Adrenal gland (tissue), 9 donors: ENCODE measurements at regions not wholly inside any gene's neighbourhood (a gene's known extent, or its start where the extent isn't known, plus 50 kb on each side); places are given as distances from the start of the nearest gene placed in this dataset.

Source experiments
- DNase-seq, 7 donors: peaks; one replicate each; pipeline ENCODE4 v3.0.0-alpha.2; 2019 to 2020
- H3K27ac ChIP-seq, 5 donors: fragments of 200-600 bp; sonication (generic) in 4 of 5; 1 replicate in 3 of 5; 2 replicates in 2 of 5; pipeline versions ENCODE4 v1.5.1 to v1.8.0; 2016 to 2020; ENCODE audit warnings: mild to moderate bottlenecking in 1 of 5
- H3K27me3 ChIP-seq: fragments of 200-600 bp; 2 replicates; pipeline ENCODE4 v1.8.0; 2021
- H3K36me3 ChIP-seq, 2 donors: fragments of 200-600 bp; replicated peaks in 1 of 2; 1 replicate in 1 of 2; 2 replicates in 1 of 2; pipeline versions ENCODE4 v1.5.1 to v1.8.0; 2018 to 2022
- H3K4me1 ChIP-seq, 2 donors: fragments of 200-600 bp; replicated peaks in 1 of 2; 1 replicate in 1 of 2; 2 replicates in 1 of 2; pipeline versions ENCODE4 v1.5.1 to v1.8.0; 2018 to 2021
- H3K4me3 ChIP-seq, 4 donors: fragments of 200-600 bp; sonication (generic) in 3 of 4; one replicate each; pipeline ENCODE4 v1.5.1; 2016 to 2018
- H3K9me3 ChIP-seq, 3 donors: fragments of 200-600 bp; sonication (generic) in 1 of 3; replicated peaks in 1 of 3; 1 replicate in 2 of 3; 2 replicates in 1 of 3; pipeline versions ENCODE4 v1.5.1 to v1.8.0; 2016 to 2021
- POLR2A ChIP-seq, 2 donors: fragments of 450-650 bp; IDR thresholded peaks; one replicate each; pipeline ENCODE4 v1.6.1; 2017; ENCODE audit warnings: antibody characterized with exemption in 2 of 2, mild to moderate bottlenecking in 2 of 2, moderate library complexity in 1 of 2
- WGBS, 4 donors: extraction: QIAGEN DNeasy Blood & Tissue Kit in 2 of 4; methylation state at CpG; one replicate each; pipeline versions ENCODE4 v1.1.5 to v1.1.7; 2013 to 2017; 5-methylcytosine and 5-hydroxymethylcytosine counted together
- intact Hi-C, 2 donors: fragments of 100-400 bp; cut with DNase I; formaldehyde crosslinking; loops; one replicate each; pipeline versions ENCODE4 v1.14.1 to v1.15.0; 2022 to 2023
- TF ChIP-seq, protein P1 (sequence below), 6 experiments: fragments of 450-650 bp in 4 of 6; fragments of 200-600 bp in 2 of 6; sonication (generic) in 1 of 6; IDR thresholded peaks; 1 replicate in 5 of 6; 2 replicates in 1 of 6; pipeline versions ENCODE4 v1.5.1 to v1.8.0; 2016 to 2021; ENCODE audit warnings: antibody characterized with exemption in 6 of 6, mild to moderate bottlenecking in 2 of 6, moderate library complexity in 1 of 6
- donor health status: healthy with polysubstance abuse.
- donor health status: Bipolar disorder and iron deficiency.
- donor health status: DM: yes; HTN: yes; CAD: no.
- donor health status: DM: no; HTN: no; CAD: no.
- donor health status: DM: no; HTN: no; CAD: no.

DNA sequence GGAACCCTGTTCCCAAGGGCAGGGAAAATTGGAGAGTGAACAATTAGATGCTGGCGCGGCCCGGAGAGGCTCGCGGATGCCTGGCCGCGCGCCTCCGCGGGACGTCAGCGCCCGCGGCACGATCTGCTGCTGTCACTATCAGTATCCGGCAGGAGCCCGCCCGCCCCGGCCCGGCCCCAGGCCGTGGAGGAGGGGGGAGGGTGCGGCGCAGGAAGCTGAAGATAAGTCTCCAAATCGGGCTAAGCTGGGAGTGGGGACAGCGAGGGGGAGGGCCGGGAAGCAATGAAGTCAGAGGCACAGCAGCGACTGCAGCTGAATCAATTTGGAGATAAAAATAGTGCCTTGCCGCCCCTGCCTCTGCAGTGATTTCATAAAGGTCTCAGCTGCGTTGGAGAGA lies 441.5 kb upstream of the KLF12 start:
- Histone ChIP-seq H3K36me3 (no peaks in the 10 kb centered on the region), H3K27me3 (no peaks in the 10 kb centered on the region), H3K9me3 (no peaks in the 10 kb centered on the region), H3K4me1 (peaks cover 0 to 7% of the 10 kb centered on the region in 2 donors), H3K27ac (no peak overlapping the region), H3K4me3 (peak overlapping the region in 1 of 4 donors; percentile 44)
- 0 to 1% (median 0%) methylated on average over 27 to 29 of the region's 29 CpGs for WGBS, 4 donors
- intact Hi-C loops = loop anchor here in 1 of 2 donors (10.0 kb wide), 1 partner anchor 249 kb away; no protein-coding TSS in a partner anchor
- no peak for TF ChIP-seq POLR2A (IDR thresholded peaks at IDR 0.05)
- TF ChIP-seq, protein P1, sequence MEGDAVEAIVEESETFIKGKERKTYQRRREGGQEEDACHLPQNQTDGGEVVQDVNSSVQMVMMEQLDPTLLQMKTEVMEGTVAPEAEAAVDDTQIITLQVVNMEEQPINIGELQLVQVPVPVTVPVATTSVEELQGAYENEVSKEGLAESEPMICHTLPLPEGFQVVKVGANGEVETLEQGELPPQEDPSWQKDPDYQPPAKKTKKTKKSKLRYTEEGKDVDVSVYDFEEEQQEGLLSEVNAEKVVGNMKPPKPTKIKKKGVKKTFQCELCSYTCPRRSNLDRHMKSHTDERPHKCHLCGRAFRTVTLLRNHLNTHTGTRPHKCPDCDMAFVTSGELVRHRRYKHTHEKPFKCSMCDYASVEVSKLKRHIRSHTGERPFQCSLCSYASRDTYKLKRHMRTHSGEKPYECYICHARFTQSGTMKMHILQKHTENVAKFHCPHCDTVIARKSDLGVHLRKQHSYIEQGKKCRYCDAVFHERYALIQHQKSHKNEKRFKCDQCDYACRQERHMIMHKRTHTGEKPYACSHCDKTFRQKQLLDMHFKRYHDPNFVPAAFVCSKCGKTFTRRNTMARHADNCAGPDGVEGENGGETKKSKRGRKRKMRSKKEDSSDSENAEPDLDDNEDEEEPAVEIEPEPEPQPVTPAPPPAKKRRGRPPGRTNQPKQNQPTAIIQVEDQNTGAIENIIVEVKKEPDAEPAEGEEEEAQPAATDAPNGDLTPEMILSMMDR (IDR thresholded peaks at IDR 0.05) = peak in 1 of 6 experiments; percentile 20
- DNase-seq = peak; percentile 46 to 79 (median 66)

DNA sequence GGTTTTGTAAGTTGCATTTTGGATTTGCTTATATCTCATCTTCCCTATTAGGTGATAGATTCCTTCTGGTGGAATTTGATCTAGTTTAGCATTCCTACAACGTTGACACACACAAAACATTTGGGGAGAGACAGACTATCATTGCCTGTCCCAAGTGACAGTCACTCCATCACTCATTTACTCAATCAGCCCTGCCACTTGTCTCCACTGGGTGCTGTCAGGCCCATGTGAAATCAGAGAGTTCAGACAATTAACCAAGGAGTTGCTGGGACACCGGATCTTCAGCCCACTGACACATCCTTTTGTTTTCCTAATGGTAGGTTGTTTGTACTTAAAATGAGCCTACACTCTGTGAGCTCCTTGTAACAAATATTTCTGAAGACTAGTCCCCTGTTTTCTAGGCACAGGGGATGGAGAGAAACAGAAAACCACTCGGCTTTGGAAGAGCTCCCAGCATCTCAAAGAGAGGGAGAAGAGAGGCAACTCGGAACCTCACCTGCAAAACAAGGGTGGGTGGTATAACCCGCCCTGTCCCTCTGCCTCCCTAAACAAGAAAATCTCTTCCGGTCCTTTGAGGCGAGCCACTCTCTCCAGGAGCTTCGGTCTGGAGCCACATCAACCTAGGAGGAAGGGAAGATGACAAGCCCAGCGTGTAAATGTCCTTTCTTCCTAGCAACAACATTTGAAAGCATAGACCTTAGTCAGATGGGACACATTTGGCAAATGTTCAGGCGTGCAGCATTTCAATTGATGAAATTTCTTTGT lies 440.9 kb upstream of the KLF12 start:
- Histone ChIP-seq H3K36me3 (no peaks in the 10 kb centered on the region), H3K27ac (no peak overlapping the region), H3K4me3 (peak overlapping the region in 1 of 4 donors; percentile 44), H3K9me3 (no peaks in the 10 kb centered on the region), H3K27me3 (no peaks in the 10 kb centered on the region), H3K4me1 (peaks cover 0 to 7% of the 10 kb centered on the region in 2 donors)
- intact Hi-C loops = loop anchor here in 1 of 2 donors (10.0 kb wide), 1 partner anchor 250 kb away; no protein-coding TSS in a partner anchor
- DNase-seq = no peak
- 26 to 33% (median 30%) methylated on average over 10 of the region's 10 CpGs for WGBS, 4 donors
- TF ChIP-seq POLR2A (IDR thresholded peaks at IDR 0.05) = no peak
- TF ChIP-seq, protein P1 (IDR thresholded peaks at IDR 0.05) = no peak

DNA sequence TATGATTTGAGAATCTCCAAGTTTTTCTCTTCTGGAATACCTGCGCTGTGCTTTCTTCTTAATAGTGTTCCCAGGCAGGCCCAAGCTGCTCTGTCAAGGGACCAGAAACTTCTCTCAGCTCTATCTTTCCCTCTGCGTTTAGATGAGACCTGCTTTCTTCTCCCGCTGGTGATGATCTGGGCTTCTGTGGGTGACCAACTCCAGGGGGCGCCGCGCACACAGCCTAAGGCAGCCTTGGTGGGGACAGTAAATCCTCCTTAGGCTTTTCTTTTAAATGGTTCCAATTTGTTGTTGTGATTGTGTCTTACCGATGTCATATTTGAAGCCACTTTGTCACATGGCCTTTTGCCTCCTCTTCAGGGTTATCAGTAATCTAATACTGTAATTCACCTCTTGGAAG lies 439.4 kb upstream of the KLF12 start:
- no peaks in the 10 kb centered on the region for H3K9me3 ChIP-seq
- no peaks in the 10 kb centered on the region for H3K36me3 ChIP-seq
- peaks cover 0 to 7% of the 10 kb centered on the region in 2 donors for H3K4me1 ChIP-seq
- TF ChIP-seq, protein P1 (IDR thresholded peaks at IDR 0.05) = peak in 4 of 6 experiments; percentile 10 to 24 (median 21)
- no peak for TF ChIP-seq POLR2A (IDR thresholded peaks at IDR 0.05)
- H3K27me3 ChIP-seq = no peaks in the 10 kb centered on the region
- no peak overlapping the region for H3K4me3 ChIP-seq
- no peak overlapping the region for H3K27ac ChIP-seq
- DNase-seq = peak in 5 of 7 donors; percentile 16 to 33 (median 21)
- WGBS, 4 donors = 69 to 78% (median 74%) methylated on average over 7 of the region's 7 CpGs
- intact Hi-C loops = loop anchor here in 1 of 2 donors (10.0 kb wide), 1 partner anchor 251 kb away; no protein-coding TSS in a partner anchor

DNA sequence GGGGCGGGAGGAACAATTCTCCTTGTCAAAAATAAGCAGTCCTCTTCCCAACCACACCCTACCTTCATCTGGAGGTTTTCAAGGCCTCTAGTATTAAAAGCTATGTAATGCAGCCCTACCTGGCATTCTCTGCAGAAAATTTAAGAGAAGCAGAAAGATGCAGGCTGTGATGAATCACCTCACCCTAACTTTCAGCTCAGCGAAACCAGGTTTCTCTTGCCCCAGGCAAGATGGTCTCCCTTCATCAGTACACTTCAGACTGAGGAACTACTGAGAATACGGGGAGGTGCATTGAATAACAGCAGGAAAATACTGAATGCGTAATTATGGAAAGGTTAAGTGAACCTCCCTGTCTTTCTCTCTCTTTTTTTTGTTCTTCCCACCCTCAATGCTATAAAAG lies 437.6 kb upstream of the KLF12 start:
- intact Hi-C loops = loop anchor here in 1 of 2 donors (10.0 kb wide), 1 partner anchor 253 kb away; no protein-coding TSS in a partner anchor
- H3K27me3 ChIP-seq = no peaks in the 10 kb centered on the region
- no peak overlapping the region for H3K27ac ChIP-seq
- no peaks in the 10 kb centered on the region for H3K36me3 ChIP-seq
- no peak for DNase-seq
- H3K4me3 ChIP-seq = no peak overlapping the region
- TF ChIP-seq, protein P1 (IDR thresholded peaks at IDR 0.05) = no peak
- no peak for TF ChIP-seq POLR2A (IDR thresholded peaks at IDR 0.05)
- 83 to 97% (median 89%) methylated on average over 4 of the region's 4 CpGs for WGBS, 4 donors
- H3K4me1 ChIP-seq = peaks cover 0 to 7% of the 10 kb centered on the region in 2 donors
- no peaks in the 10 kb centered on the region for H3K9me3 ChIP-seq
